GM19463 (cell line): ENCODE measurements at regions not wholly inside any gene's neighbourhood (a gene's known extent, or its start where the extent isn't known, plus 50 kb on each side); places are given as distances from the start of the nearest gene placed in this dataset.
"Not testable (repeated sequence)": the region's sequence is repeated elsewhere in the genome, so short reads cannot be mapped to it uniquely, and the experiment has no call there.

Source experiments
- ATAC-seq: cut with Tn5 transposase; IDR thresholded peaks from one replicate; pipeline ENCODE4 v1.9.1; 2021; ENCODE audit warnings: mild to moderate bottlenecking, moderate library complexity; ENCODE audit not compliant: unreplicated experiment

DNA sequence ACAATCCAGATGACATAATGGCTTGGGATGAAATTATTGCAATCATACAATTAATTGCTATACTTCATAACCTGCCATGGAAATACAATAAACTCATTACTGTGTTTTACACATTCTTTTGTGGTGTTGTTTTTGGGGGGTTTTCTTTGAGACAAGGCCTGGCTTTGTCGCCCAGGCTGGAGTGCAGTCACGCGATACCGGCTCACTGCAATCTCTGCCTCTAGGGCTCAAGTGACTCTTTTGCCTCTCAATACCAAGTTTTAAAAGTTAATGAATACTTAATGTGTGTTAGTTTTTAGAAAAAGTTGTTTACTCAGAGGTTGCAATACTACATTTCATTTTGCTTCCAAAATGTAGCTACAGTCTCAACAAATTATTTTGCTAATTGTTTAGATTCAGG lies 598.4 kb downstream of the CHSY3 start:
- no peak for ATAC-seq

DNA sequence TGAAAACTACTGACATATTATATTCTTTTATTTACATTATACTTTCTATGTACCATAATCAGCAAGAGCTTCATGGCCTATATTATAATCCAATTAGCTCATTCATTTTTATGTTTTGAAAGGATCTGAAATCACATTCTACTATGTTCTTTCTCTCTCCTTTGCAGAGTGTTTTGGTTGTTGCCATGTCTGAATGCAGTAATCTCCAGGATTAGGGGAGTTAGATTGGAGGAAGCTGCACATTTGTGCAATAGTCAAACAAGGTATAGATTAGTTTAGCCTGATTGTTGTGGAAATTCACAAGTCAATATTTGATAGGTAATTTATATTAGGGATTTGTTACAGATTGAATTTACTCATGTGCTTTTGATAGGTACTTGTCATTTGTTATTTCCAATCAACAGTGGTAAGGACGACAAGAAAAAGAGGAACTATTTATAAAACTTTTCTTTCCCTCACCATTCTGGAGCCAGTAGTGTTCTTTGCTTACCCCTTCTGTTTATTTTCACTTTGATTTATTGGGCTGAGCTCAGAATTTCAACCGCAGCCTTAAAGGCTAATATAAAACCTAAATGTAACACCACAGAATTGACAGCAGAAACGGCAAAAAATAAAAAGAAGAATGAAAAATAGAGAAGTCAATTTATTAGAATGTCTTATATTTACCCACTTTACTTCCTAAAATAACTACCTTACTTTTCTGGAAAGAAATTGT lies 597.0 kb downstream of the CHSY3 start:
- ATAC-seq = no peak

DNA sequence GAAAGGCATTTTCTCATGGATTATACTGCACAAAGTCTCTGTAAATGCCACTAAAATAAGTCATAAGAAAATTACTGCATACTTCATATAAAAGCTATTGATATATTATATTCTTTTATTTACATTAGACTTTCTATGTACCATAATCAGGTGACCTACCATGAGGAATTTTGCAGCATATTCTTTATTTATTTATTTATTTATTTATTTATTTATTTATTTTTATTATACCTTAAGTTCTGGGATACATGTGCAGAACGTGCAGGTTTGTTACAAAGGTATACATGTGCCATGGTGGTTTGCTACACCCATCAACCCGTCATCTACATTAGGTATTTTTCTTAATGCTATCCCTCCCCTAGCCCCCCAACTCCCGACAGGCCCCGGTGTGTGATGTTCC lies 596.2 kb downstream of the CHSY3 start:
- ATAC-seq = not testable (repeated sequence)

DNA sequence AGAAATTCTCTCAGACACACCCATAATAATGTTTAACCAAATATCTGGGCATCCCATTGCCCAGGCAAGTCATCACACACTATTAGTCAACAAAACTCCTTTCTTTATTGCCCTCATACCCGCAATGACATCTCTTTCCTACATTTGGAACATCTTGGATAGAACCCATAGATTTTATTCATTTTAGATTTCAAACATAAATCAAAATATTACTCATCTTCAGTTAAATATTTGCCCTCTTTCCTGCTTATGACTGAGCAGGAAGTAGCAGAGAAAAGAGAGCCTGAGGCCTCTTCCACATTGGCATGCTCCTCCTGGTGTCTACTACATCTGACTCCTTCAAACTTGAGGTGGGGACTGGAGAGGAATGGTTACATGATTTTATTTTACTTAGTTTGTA lies 592.0 kb downstream of the CHSY3 start:
- no peak for ATAC-seq

DNA sequence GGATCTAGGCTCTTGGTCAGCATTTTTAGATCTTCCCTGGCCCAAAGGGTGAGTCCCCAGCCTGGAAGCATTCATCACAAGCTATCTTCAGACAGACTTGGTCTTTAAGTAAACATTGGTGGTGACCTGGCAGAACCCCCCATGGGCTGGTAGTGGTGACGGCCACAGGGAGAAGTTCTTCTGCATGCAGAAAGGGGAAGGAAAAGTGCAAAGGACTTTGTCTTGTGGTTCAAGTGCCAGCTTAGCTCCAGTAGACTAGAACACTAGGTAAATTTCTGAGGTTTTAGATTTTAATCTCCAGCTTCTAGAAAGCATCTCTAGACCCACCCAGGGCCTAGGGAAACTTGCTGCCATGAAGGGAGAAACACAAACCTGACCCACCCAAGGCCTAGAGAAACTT lies 584.0 kb downstream of the CHSY3 start:
- no peak for ATAC-seq

DNA sequence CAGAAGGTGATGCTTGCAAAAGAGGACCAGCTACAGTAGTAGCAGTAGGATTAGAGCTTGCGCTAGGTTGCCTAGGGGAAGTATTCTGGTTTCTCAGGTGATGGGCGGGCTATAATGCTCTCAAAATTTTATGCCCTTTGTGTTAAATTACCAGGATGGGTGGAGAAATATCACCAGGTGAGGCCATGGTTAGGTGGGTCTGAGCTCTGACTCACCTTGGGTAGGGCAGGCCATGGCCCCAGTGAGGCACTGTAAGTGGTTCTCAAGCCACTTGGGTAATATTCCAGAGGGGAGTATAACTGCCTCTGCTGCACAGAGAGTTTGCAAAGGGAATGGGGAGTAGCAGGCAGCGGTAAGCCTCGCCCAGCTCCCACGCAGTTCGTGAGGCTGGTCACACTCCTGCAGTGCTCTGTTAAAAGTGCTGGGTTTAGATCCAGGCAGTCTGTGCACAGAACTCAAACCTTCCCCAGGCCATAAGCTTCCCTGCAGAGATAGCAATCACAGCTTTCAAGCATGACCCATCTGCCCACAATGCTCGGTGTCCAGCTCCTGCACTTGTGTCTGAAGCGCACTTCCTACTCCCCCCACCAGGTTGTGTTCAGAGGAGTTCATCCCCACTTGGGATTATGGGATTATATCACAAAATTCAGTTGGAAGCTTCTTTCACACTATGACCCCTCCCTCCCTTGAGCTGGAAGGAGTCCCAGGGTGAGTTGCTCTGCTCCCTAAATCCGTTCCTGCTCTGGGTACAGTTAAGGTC lies 575.0 kb downstream of the CHSY3 start:
- ATAC-seq = no peak

DNA sequence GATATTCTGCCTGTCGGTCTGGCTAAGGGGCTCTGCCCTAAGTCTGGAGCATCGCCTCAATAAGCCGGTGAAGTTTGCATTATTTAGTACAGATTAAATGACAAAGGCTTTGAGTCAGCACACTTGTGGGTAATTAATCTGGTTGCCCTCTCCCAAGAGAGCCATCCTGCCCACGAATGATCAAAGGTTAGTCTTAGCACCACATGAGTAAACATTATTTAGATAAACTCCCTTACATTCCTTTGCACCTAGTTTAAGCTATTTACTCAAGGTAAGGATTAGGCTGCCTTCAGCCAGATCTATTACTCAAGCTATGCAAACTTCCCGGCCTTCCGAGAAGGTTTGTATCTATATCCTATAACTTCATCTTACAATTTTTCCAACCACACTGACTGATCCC lies 572.1 kb downstream of the CHSY3 start:
- ATAC-seq = no peak

DNA sequence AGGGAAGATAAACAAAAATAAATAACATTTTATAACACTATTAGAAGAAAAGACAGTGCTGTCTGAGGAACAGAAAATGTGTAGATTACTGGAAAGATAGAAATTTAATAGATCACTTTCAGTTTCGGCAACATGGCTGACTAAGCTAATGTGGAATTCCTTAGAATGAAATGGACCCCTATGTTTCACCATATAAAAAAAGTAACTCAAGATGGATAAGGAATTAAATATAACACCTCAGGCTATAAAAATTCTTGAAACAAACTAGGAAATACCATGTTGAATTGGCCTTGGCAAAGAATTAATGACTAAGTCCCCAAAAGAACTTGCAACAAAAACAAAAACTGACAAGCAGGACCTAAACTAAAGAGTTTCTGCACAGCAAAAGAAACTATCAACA lies 558.3 kb downstream of the CHSY3 start:
- ATAC-seq = no peak

DNA sequence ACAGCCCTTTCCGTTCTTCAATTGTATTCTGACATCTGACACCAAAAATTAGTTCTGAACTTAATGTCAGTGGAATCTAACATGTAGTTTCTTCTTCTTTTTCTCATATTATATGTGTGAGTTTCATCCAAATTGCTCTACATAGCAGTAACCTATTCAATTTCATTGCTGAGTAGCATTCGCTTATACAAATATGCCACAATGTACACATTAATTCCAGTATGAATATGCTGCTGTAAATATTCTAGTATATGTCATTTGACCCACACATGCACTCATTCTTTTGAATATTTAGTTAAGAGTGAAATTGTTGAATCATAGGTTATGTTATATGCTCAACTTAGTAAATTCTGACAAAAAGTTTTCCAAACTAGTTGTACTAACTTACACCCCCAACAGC lies 550.9 kb downstream of the CHSY3 start:
- ATAC-seq = no peak

DNA sequence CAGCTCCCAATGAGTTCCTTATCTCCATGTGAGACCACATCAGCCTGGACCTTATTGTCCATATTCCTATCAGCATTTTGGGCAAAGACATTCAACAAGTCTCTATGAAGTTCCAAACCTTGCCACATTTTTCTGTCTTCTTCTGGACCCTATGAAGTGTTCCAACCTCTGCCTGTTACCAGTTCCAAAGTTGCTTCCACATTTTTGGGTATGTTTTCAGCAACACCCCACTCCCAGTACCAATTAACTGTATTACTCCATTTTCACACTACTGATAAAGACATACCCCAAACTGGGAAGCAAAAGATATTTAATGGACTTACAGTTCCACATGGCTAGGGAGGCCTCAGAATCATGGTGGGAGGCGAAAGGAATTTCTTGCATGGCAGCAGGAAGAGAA lies 548.5 kb downstream of the CHSY3 start:
- ATAC-seq = no peak

DNA sequence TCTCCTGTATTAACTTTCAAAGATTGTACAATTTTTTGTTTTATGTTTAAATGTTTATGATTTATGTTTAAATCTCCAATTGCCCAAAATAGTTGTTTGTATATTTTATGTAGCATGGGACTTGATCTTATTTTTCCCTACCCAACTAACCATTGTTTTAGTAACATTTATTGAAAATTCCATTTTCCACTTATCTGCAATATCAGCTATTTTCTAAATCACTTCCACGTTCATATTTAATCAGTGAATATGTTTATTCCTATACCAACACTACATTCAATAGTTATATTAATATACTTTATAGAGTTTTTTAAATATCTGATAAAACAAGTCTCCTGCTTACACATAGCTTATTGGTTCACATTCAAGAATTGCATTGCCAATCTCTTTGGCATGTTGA lies 532.2 kb downstream of the CHSY3 start:
- no peak for ATAC-seq

DNA sequence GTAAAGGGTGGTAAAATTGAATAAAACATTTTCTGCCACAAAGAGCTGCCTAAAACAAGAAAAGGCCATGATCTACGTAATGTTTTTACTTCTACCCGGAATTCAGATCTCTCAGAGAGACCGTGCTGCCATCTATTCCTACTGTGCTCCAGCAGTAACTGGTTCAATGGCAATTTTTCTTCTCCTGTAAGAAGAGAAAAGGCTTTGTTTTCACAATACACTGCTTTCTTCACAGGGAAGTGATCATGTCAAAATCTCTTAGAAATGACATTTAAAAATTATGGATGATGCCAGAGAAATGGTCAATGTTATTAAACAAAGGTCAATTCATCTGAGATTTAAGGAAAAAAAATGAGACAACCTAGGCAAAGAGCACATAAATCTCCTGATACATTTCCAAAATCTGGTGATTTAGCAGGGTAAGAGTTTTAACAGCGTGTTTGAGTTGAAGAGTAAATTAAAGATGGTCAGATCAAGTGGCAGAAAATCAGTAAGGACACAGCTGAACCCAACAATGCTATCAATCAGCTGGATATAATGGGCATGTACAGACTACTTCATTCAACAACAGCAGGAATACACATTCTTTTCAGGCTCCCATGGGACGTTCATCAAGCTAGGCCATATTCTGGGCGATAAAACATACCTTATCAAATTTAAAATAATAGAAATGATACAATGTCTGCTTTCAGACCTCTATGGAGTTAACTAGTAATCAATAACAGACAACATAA lies 523.1 kb downstream of the CHSY3 start:
- no peak for ATAC-seq

DNA sequence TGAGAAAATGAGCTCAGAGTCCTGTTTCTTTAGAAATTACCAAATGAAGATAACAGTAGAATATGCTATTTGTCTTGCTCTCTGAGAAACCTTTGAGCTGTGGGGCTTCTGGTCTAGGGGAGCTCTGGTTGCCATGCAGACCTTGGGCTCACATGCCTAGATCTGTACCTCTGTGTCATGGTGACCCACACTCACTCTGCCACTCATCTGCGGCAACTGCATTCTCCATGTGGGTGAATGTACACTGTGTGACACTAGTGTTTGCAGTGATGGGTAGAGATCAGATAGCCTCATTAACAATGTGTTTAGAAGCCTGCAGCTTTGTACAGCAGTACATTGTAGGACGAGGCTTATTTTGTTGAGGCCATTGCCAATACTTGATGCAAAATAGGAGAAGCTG lies 521.2 kb downstream of the CHSY3 start:
- ATAC-seq = no peak

DNA sequence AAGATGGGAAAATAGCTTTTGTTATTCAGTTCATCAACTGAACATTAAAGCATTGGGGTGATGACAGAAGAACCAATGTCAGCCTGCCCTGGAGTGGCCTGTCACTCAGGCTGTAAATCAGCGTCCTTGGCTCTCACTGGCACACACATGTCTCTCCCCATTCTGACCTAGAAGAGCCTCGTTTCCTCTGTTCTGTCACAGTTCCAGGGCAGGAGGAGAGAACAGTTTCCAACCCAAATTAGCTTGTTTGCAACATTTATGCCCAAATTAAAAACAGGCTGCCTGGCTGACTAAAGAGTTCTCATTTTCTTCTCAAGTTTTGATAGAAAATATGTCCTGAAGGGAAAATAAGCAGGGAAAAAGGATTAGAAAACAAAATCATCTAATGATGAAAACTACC lies 520.1 kb downstream of the CHSY3 start:
- no peak for ATAC-seq

DNA sequence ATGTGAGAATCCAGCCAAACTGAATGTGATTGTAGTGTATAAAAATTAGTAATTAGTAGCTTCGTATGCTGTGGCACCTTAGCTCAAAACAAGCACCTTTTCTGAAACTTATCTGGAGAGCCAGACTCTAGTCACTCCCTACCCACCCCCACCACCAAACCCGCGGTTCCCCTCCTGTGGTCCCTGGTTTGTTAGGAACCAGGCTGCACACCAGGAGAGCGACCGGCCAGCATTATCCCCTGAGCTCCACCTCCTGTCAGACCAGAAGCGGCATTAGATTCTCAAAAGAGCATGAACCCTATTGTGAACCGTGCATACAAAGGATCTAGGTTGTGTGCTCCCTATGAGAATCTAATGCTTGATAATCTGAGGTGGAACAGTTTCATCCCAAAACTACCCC lies 498.6 kb downstream of the CHSY3 start:
- no peak for ATAC-seq

DNA sequence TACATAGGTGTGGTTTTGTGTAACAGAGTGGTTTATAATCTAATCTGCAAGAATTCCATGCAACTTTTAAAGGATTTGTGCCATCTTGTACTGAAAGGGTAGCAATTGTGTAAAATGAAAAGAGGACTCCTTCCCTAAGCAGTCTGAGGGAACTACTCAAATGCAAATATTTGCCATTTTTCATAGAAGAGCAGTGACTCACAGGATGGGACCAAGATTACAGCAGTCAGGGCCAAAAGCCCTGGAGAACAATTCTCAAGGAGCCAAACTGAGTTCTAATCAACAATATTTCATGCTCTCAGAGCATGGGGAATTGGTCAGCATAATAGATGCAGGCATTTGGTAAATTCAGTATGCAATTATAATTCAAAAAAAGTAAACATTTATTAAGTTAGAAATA lies 495.8 kb downstream of the CHSY3 start:
- ATAC-seq = no peak

DNA sequence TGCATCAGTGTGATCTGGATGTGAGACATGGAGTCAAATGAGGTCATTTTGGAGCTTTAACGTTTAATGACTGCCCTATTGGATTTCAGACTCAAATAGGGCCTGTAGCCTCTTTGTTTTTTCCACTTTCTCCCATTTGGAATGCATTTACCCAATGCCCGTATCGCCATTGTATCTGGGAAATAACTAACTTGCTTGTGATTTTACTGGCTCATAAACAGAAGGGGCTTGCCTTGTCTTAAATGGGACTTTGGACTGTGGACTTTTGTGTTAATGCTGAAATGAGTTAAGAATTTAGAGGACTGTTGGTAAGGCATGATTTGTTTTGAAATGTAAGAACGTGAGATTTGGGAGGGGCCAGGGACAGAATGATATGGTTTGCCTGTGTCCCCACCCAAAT lies 494.6 kb downstream of the CHSY3 start:
- no peak for ATAC-seq

DNA sequence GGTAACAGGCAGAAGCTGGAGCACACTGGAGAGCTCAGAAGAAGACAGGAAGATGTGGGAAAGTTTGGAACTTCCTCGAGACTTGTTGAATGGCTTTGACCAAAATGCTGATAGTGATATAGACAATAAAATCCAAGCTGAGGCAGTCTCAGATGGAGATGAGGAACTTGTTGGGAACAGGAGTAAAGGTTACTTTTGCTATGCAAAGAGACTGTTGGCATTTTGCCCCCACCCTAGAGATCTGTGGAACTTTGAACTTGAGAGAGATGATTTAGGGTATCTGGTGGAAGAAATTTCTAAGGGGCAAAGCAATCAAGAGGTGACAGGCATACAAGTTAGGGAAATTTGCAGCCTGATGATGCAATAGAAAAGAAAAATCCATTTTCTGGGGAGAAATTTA lies 493.5 kb downstream of the CHSY3 start:
- not testable (repeated sequence) for ATAC-seq

DNA sequence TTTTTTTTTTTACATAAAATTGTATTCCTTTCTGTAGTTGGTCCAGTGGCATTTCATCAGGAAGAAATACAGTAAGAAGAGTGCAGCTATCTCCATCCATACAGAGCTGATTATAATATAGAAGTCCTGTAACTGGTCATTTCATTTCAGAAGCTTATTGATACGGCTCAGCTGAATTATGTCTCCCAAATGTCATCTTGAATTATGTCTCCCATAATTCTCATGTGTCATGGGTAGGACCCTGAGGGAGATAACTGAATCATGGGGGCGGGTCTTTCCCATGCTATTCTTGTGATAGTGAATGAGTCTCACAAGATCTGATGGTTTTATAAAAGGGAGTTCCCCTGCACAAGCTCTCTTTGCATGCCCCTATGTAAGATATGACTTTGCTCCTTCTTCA lies 492.9 kb downstream of the CHSY3 start:
- no peak for ATAC-seq

DNA sequence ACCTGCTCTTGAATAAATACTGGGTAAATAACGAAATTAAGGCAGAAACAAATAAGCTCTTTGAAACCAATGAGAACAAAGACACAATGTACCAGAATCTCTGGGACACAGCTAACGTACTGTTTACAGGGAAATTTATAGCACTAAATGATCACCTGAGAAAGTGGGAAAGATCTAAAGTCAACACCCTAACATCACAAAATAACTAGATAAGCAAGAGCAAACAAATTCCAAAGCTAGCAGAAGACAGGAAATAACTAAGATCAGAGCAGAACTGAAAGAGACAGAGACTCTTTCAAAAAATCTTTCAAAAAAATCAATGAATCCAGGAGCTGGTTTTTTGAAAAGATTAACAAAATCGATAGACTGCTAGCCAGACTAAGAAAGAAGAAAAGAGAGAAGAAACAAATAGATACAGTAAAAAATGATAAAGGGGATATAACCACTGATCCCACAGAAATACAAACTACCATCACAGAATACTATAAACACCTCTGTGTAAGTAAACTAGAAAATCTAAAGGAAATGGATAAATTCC lies 487.5 kb downstream of the CHSY3 start:
- ATAC-seq = not testable (repeated sequence)

DNA sequence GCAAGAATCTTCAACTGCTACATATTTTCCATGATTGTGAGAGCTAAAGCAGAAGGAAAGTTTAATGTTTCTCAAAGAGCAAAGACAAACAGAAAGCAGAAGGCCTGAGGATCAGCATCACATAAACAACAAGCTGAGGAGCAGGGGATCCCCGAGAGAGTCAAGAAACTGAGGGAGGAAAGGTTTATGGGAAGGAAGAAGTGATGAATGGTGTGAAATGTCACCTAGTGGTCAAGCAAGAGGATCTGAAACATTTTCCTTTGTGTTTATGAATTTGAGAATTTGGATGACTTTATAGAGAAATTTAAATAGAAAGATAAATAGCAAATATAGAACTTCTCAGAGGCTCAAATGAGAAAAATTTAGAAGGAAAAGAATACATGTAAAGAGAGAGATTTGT lies 481.9 kb downstream of the CHSY3 start:
- no peak for ATAC-seq

DNA sequence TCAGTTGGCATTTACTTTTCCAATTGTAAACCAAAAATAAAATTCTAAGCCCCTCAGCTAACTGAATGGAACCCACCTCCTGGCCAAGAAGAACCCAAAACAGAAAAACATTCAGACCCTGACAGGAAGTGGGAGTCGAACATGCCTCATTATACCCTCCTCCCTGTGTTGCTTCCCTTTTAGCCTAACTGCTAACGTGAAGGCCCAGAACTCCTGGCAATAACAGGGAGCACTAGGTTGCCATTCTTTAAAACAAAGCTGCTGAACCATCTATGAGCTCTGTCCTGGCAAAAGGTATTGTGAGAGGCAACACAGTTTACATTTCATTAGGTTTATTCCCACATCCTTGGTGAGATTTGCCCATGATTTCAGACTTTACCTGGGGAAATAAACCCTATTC lies 481.4 kb downstream of the CHSY3 start:
- ATAC-seq = no peak
